Dedifferentiated amniotic fluid mesenchymal stem cell (primary cell): ENCODE measurements at regions not wholly inside any gene's neighbourhood (a gene's known extent, or its start where the extent isn't known, plus 50 kb on each side); places are given as distances from the start of the nearest gene placed in this dataset.
"Not testable (repeated sequence)": the region's sequence is repeated elsewhere in the genome, so short reads cannot be mapped to it uniquely, and the experiment has no call there.

Experiments used
- DNase-seq: peaks from one replicate; pipeline ENCODE4 v3.0.0-alpha.2; 2016; ENCODE audit errors: extremely low spot score

DNA sequence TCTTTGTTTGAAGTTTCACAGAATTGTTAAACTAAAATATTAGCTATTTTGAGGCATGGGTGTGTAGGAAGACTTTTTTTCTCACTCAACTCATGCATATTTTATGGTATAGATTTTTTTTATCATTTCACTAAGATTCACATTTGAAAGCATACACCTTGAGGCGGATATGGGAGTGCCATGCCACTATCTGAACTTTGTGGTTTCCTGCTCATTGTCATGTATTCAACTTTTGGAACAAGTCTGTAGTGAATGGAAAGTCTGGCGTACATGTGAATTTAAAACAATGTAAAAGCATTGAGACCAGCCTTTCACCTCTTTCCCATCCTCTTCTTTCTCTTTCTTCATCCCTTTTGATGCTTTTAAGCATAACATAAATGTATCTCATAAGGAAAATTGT, 147.9 kb downstream of the TPBG start:
- no peak for DNase-seq

DNA sequence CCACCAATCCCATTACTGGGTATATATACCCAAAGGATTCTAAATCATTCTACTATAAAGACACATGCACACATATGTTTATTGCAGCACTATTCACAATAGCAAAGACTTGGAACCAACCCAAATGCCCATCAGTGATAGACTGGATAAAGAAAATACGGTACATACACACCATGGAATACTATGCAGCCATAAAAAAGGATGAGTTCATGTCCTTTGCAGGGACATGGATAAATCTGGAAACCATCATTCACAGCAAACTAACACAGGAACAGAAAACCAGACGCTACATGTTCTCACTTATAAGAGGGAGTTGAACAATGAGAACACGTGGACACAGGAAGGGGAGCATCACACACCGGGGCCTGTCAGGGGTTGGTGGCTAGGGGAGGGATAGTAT, 154.3 kb downstream of the TPBG start:
- DNase-seq, result not testable (repeated sequence)

DNA sequence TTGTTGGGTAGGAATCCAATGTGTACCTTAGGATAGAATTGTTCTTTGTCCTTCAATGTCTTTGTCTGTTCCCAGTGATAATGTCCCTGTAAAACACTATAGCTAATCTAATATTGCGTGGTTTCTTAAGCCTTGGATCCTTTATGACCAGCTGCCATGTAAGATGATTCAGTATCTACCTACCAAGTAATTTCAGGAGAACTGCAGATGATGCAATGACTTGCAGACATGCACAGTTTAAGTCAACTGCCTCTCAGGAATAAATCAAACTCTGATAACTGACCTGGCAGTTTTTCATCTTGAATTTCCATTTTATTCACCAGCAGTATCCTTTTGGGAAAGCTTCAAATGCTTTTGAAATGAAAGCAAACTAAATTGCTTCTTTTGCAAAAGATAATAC, 157.8 kb downstream of the TPBG start:
- DNase-seq, result no peak

DNA sequence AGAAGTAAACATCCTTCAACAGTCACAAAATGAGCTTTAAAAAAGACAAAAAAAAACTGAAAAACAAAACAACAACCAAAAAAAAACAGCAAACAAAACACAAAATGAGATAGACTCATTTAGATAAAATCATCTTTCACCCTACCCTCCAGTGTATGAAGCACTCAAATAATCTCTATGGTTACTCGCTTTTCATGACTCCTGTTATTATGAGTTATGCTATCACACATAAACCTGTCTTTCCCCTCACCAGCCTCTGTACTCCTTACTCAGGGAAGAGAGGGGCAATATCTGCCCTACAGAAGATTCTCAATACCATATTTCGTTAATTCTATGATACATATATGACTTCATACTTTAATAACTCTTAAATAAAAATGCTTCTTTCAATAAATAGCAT, 158.2 kb downstream of the TPBG start:
- no peak for DNase-seq

DNA sequence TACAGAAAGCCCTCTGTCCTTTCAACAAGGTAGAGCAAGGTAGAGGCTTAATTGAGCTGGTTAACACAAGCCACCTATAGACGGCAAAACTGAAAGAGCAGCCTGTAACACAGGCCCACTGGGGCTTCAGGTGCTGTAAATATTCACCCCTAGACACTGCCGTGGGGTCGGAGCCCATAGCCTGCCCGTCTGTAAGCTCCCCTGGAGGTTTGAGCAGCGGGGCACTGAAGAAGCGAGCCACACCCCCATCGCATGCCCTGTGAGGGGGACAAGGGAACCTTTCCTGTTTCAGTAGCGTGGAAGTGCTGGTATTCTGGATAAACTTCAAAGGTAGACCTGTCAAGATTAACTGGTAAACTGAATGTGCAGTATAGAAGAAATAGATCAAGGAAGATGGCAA, 160.4 kb downstream of the TPBG start:
- DNase-seq, result no peak

DNA sequence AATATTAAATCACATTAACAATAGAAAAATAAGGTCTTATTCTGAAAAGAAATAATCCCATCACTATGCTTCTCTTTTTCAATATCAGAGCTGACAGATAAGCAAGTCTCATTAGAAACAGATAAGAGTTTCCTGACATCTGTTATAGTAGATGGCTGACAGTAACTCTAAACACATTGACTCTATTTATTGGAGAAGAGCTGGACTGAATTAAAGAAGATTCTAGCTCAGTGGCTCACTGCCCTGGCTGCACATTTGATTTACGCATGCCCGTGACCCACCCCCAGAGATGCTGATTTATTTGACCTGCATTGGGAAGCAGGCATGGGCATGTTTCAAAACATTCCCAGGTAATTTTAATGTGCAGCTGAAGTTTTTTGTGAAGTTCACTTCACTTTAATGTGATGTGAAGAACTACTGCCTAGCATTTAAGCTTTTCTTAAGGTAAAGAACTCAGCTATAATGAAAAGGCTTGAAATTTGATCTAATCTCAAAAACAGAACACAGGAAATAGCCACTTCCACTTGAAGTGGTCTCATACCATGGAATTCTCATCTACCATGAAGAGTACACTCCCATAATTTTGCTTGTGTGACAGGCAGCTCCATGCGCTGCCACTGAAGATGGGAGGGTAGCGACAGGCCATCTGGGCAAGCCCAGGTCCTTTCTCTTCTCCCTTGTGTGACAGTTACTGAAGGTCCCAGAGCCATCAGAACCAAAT, 162.3 kb downstream of the TPBG start:
- DNase-seq, result no peak

DNA sequence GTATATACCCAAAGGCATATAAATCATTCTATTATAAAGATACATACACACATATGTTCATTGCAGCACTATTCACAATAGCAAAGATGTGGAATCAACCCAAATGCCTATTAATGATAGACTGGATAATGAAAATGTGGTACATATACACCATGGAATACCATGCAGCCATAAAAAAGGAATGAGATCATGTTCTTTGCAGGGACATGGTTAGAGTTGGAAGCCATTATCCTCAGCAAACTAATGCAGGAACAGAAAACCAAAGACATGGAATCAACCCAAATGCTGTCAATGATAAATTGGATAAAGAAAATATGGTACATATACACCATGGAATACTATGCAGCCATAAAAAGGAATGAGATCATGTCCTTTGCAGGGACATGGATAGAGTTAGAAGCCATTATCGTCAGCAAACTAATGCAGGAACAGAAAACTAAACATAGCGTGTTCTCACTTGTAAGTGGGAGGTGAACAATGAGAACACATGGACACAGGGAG, 166.4 kb downstream of the TPBG start:
- DNase-seq, result not testable (repeated sequence)

DNA sequence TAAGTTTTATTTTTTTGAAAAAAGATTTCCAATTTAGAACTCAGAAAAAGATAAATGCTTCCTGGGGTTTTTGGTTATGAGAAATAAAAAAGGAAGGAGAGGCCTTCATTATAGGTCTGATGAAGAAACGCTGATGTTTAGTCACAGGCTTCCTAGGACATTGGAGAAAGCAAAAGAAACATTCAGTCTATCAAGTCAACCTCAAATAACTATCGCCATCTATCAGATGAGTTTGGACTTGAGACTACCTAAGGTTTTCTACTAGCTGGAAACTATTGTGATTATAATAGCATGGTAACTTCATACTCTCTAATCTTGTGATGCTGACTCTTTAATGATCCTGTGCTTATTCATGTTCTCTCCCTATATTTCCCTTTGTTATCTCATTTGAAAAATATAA, 171.3 kb downstream of the TPBG start:
- no peak for DNase-seq

DNA sequence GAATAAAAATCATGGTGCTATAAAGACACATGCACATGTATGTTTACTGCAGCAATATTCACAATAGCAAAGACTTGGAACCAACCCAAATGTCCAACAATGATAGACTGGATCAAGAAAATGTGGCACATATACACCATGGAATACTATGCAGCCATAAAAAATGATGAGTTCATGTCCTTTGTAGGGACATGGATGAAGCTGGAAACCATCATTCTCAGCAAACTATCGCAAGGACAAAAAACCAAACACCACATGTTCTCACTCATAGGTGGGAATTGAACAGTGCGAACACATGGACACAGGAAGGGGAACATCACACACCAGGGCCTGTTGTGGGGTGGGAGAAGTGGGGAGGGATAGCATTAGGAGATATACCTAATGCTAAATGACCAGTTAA, 185.9 kb downstream of the TPBG start:
- not testable (repeated sequence) for DNase-seq

DNA sequence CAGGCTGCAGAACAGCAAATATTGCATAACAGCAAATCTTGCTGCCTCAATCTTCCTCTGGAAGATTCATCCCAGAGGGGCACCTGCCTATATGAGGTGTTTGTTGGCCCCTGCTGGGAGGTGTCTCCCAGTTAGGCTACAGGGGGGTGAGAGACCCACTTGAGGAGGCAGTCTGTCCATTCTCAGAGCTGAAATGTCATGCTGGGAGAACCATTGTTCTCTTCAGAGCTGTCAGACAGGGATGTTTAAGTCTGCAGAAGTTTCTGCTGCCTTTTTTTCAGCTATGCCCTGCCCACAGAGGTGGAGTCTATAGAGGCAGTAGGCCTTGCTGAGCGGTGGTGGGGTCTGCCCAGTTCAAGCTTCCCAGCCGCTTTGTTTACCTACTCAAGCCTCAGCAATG, 187.7 kb downstream of the TPBG start:
- not testable (repeated sequence) for DNase-seq

DNA sequence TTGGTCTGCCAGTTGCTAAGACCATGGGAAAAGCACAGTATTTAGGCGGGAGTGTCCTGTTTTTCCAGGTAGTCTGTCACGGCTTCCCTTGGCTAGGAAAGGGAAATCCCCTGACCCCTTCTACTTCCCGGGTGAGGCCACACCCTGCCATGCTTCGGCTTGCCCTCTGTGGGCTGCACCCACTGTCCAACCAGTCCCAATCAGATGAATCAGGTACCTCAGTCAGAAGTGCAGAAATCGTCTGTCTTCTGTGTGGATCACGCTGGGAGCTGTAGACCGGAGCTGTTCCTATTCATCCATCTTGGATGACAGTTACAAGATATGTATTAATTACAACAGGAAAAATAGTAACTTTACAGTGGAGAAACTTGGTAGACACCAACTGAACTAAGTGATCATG, 188.2 kb downstream of the TPBG start:
- no peak for DNase-seq

DNA sequence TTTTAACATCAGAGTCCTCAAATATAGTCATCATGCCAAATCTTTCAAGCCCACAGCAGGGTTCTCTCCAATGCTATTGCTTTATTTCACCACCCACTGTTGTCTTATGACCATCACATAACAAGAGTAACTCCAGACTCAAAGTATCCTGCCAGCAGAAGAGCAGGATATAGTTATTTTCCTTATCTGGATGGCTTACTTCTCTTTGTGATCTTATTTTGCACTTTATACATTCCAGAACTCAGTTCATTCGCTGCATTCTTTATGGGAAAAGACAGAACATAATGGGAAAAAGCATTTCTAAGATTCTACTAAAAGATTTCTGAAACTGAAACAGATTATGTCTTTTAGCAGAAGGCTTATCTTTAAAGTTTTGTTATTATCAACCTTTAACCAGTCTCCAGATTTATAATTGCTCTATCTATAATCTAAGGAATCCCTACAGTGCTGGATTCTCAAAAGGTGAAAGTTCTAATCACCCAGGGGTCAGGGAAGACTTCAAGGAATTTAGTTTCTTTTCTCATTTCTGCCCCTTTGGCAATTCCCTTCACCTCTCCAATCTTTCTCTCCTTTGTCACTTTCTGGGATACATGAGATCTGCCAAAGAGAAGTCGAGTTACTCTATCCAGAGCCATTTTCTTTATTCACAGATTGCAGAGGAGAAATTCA, 190.4 kb downstream of the TPBG start:
- no peak for DNase-seq

DNA sequence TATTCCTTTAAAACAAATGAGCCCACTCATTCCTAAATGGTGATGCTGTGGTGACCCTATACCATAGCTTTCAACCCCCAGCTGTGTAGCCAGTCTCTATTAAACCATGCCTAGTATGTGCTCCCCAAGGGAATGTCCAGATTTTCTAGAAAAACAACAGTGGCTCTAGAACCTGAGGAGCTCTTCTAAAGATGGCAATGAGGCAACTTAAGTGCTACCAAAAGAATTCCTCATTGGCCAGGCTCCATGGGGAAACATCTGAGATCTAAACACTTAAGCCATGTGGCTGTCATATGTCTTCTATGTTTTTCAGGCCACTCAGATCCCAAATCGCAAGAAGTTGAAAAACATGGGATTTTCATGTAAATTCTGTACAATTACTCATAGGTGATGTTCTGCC, 191.0 kb downstream of the TPBG start:
- no peak for DNase-seq

DNA sequence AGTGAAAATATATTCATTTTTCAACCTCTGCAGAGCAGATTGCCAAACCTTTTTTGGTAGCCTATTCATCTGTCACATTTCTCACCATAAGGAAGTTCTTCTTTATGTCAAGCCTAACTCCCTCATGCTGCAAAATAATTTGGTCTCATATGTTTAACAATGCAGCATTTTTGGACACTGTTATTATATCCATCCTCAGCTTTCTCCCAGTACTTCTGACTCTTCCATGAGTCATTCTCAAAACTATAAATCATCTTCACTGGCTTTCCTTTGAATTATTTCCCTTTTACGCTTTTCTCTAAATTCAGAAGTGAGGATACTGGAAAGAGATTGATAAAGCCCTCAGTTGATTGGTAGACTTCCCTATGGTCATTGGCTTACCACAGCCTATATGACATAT, 192.2 kb downstream of the TPBG start:
- no peak for DNase-seq

DNA sequence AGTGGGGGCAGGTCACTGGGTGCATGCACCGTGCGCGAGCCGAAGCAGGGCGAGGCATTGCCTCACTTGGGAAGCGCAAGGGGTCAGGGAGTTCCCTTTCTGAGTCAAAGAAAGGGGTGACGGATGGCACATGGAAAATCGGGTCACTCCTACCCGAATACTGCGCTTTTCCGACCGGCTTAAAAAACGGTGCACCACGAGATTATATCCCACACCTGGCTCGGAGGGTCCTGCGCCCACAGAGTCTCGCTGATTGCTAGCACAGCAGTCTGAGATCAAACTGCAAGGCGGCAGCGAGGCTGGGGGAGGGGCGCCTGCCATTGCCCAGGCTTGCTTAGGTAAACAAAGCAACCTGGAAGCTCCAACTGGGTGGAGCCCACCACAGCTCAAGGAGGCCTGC, 194.9 kb downstream of the TPBG start:
- not testable (repeated sequence) for DNase-seq

DNA sequence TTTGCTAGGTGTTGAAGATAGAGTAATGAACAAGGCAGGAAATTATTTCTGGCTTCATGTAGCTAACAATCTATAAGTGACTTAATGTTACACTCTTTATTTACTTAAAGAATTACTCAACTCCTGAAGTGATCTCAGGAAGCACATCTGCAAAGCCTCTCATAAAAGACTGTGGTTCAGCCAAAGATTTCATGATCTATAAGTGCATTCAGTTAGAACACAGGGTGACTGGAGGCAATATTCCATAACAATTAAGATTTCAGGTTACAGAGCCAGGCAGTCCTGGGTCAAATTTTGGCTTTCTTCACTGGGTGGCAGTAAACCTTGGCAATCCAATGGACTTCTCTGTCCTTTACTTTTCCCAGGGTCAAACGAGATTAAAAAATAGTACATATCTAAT, 204.0 kb downstream of the TPBG start:
- DNase-seq, result no peak

DNA sequence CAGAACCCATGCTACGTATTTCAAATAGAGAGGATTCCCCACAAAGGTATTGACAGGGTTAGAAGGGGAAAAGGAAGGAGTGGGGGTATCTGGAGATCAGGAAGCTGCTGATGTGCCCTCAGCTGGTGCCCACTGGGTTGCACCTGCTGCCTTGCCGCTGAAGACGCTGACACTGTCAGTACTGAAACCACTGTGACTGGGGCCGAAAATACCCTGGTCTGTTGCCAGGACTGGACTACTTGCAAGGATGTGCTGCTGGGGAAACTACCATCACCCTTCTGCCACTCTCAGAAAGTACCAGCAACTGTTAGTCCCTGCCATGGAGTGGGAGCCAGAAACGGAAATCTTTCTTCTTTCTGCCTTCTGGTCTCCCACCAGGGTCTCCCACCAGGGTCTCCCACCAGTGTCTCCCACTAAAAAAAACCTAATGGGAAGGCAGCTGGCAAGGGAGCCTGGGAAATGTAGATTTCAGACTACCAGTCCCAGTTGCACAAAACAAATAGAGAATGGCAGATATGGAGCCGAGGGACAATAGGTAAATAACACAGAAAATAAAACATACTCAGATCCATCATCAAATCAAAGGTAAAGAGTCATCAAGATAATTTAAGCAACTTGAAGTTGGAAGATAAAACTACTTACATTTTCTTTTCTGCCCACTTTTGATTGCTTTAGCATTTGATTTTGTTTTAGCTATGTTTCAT, 204.8 kb downstream of the TPBG start:
- no peak for DNase-seq

DNA sequence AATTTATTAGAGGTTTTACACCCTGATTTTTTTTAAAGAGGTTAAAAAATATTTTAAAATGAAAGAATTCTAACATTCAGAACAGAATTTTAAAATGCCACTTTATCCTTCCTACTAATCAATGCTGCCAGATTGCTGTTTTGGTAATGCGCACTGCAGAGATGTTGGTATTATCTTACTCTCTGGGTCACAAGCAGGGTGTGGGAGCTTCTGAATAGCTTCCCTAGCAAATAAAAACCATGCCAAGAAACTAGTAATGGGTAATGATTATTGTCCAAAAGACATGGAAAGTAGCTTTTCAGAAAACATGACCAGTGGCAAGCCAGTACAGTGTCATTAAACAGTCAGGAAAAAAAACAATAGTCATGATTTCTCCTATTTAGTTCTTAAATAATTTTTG, 205.4 kb downstream of the TPBG start:
- no peak for DNase-seq

DNA sequence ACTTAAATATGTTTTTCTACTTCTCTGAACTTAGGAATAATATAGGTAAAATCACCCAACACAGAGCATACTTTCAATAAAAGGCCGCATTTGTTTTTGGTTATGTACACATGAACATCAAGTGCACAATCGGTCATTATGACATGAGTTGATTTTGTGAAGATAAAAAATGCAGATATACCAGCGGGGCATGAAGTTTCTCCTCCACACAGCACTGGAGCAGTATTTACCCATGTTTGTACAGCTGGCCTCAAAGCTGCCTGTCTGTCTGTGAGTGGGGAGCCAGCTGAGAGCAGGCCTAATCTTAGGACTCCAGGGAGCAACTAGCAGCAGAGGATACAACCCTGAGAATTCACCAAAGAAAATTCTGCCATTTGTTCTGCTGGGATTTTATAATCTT, 206.5 kb downstream of the TPBG start:
- no peak for DNase-seq

DNA sequence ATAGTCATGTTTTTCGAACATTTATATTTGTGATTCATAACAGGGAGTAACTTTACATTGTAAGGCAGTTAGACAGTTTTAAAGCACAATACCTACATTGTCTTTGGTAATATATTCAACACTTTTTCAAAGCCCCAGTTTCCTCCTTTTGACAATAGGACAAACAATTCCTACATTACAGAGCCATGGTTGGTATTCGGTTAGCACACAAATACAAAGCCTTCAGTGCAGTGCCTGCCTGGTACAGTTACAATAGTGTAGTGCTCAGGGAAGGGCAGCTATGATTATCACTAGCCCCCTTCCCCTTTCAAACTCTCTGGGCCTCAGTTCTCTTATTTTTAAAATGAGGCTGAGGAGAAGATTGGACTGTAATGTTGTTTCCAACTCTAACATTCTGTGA, 207.8 kb downstream of the TPBG start:
- no peak for DNase-seq

DNA sequence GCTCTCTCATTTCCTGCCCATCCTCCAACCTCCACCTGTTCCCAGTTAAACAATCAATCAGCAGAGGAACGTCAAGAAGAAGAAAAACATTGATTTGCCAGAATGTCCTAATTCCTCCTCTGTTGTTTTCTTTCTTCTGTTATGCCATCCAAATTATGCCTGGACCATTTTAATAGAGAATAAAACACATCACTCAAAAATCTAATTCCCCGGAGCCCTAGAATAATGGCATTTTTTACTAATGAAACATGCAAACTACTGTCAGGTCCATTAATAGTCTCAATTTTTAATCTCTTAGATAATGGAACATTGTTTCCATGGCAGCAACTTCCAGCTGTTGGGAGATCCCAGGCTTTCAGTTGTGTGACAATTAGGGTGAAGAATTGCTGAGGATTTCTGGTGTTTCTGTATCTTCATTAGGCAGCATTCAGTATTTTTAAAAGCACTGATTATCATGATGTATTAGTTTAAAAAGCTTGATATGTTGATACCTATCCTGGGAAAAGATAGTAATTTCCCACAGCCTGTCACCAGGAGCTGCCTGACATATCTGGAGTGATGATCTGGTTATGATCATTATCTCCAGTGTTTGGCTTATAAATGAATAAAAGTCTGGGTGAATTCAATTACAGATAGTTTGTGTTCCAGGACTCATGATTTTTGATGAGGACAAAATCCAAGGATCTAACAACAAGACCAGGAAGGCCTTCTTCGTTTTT, 209.8 kb downstream of the TPBG start:
- DNase-seq, result no peak

DNA sequence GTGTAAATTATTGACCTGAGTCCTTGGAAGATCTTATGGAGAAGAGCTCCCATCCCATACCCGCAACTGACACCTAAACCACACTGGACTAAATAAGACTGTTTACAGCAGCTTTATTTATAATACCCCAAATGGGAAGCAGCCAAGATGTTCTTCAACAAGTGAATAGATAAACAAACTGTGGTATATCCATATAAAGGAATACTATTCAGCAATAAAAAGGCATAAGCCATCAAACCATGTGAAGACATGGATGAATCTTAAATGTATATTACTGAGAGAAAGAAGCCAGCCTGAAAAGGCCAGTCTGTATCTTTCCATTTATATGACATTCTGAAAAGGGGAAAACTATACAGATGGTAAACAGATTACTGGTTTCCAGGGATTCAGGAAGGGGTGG, 212.7 kb downstream of the TPBG start:
- no peak for DNase-seq
